LoVo (cell line): ENCODE measurements at regions not wholly inside any gene's neighbourhood (a gene's known extent, or its start where the extent isn't known, plus 50 kb on each side); places are given as distances from the start of the nearest gene placed in this dataset.

Experiments used
- DNase-seq: peaks from one replicate; pipeline ENCODE4 v3.0.0-alpha.2; 2016; ENCODE audit warnings: low spot score

GRCh38 chr2:82314836-82315472 is 2010.4 kb upstream of the LRRTM1 start:
- no peak for DNase-seq

DNA sequence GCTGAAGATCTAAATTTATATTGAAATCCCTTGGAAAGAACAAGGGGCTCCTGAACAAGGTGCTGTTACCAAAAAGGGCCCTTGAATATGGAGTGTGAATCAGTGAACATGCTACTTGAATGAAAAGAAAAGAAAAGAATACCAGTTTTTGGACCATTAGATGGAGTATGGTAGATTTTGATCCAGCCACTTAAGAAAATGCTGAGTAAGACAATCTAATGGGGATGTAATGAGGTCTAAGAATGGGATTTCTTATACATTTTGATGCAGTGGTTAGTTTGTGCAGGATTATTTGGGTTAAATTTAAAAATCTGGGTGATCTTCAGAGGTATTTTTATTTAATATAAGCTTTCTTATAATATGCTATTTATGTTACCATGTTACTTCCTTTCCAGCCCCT is 2003.0 kb upstream of the LRRTM1 start:
- DNase-seq = no peak

DNA sequence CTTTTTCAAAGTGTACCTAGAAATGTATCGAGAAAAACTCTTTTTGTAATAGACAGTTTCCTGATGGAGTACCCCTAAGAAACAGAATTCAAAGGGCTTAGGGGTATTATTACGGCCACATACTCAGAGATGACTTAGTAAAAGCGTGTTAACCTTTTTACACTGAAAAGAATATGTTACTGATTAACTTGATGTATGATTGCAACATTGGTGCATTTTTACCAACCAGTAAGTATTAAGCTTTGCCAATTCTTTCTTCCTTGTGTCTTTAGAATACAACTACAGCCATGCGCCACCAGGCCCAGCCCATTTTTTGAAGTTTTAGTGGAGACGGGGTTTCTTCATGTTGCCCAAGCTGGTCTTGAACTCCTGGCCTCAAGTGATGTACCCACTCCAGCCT is 1997.0 kb upstream of the LRRTM1 start:
- DNase-seq = no peak

GRCh38 chr2:82289446-82289845 is 1984.9 kb upstream of the LRRTM1 start:
- no peak for DNase-seq

GRCh38 chr2:82283075-82283474 is 1978.5 kb upstream of the LRRTM1 start:
- no peak for DNase-seq

- DNase-seq = no peak
Observed at GRCh38 chr2:82282111-82282882, 1977.7 kb upstream of the LRRTM1 start.

DNA sequence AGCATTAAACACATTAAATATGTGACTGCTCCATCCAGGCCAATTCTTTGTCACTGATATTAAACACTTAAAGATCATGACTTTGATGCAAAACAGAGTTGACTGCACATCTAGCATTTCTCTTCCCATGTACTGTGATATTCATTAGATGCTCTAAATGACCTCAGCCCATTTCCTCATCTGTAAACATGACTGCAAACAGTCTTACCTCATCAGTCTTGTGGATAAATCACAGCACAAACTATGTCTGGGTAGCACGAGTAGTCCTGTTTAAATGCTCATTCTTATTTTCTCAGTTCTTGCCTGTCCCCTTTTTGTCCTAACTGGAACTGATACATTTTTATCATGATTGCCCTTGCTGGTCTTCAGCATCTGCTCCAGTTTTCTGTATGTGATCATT is 1974.8 kb upstream of the LRRTM1 start:
- DNase-seq = no peak

DNA sequence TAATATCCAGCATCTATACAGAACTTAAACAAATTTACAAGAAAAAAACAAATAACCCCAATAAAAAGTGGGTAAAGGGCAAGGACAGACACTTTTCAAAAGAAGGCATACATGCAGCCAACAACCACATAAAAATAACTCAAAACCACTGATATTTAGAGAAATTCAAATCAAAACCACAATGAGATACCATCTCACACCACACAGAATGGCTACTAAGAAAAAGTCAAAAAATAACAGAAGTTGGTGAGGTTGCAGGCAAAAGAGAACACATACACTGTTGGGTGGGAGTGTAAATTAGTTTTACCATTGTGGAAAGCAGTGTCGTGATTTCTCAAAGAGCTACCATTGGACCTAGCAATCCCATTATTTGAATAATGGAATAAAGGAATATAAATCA is 1973.9 kb upstream of the LRRTM1 start:
- DNase-seq = no peak

- no peak for DNase-seq
Observed at GRCh38 chr2:82275599-82275998, 1971.0 kb upstream of the LRRTM1 start.

GRCh38 chr2:82268446-82268845 is 1963.9 kb upstream of the LRRTM1 start:
- no peak for DNase-seq

DNA sequence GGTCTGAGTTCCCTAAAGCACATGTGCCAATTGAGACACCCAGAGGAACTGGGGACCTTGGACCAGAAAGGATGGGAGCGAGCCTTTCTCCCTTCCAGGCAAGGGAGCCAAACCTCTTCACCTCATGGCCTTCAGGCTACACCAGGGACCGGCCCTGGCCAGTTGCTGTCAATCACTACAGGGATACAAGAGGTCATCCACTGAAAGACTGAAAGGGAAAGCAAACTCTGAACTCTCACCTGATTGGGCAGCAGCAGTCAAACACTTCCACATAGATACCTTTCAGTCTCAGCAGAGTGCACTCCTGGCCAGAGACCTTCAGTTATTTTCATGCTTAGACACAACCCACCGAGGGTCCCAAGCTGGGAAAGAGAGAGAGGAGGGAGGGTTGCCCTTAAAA is 1956.0 kb upstream of the LRRTM1 start:
- DNase-seq = no peak

- DNase-seq = no peak
Observed at GRCh38 chr2:82259551-82259950, 1955.0 kb upstream of the LRRTM1 start.

DNA sequence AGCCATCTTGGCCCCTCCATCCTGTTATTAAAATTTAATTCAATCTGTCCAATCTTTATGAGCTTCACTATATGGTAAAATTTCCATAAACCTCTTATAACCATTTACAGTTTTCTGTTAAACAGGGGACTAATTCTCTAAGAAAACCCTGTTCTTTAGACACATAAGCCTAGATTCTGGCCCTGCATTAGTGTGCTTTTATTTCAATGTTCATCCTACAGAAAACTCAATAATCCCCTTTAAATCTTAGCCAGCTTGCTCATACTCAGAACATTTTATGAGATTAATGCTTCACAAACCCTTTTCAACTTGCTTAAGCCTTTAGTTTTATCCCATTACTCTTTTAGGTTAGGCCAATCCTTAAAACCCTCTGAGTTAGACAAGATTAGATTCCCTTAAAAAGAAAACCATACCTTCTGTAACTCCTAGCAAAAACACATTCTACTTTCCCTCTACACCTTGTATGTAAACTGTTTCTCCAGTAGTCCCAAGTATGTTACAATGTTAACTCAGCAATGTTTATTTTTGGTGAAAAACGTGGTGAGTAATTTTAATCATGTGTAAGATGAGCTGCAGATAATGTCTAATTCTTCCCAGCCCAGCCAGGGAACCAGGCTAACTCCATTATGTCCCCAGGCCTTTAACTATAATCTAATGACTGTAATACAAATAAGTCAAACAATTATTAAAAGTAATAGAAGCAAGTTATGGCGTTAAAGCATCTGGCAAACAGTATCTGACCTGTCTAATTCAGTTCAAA is 1953.4 kb upstream of the LRRTM1 start:
- no peak for DNase-seq

DNA sequence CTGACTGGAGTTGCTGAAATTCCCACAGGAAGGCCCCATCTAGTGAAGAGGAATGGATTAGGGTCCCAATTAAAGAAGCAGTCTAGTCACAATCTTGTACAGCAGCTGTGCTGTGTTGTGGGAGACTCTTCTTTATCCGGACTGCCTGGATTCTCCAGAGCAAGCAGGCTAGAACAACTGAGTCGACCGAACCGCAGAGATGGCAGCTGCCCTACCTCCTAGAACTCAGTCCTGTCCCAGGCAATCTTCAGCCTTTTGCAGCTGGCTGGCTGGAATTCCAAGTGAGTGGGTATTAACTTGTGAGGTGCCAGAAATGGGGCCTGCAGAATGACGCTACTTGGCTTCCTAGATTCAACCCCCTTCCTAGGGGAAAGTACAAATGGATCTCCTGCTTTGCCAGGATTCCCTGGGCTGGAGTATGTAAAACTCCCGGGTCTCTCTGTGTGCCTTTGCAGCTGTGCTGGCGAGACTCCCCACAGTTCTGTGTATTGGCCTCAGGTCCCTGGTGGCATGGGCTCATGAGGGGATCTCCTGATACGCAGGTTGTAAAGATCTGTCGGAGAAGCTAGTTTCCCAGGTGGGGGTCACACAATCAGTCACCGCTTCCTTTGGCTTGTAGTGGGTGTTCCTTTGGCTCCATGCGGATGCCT is 1952.6 kb upstream of the LRRTM1 start:
- DNase-seq = no peak

DNA sequence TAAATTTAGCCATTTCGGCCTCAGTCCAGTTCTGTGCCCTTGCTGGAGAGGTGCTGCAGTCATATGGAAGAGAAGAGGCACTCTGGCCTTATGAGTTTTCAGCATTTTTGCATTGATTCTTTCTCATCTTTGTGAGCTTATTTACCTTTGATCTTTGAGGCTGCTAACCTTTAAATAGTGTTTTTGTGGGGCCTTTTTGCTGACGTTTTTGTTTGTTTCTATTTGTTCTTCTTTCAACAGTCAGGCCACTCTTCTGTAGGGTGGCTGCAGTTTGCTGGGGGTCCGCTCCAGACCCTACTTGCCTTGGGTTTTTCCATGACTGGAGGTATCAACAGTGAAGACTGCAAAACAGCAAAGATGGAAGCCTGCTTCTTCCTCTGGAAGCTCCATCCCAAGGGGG is 1951.7 kb upstream of the LRRTM1 start:
- DNase-seq = no peak

DNA sequence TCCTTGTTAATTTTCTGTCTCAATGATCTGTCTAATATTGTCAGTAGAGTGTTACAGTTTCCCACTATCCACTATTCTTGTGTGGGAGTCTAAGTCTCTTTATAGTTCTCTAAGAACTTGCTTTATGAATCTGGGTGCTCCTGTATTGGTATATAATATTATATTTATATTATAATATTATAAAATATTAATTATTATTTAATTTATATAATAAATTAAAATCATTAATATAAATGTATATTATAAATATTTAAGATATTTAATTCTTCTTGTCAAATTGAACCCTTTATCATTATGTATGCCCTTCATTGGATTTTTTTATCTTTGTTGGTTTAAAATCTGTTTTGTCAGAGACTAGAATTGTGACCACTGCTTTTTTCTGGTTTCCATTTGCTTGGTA is 1950.2 kb upstream of the LRRTM1 start:
- no peak for DNase-seq

DNA sequence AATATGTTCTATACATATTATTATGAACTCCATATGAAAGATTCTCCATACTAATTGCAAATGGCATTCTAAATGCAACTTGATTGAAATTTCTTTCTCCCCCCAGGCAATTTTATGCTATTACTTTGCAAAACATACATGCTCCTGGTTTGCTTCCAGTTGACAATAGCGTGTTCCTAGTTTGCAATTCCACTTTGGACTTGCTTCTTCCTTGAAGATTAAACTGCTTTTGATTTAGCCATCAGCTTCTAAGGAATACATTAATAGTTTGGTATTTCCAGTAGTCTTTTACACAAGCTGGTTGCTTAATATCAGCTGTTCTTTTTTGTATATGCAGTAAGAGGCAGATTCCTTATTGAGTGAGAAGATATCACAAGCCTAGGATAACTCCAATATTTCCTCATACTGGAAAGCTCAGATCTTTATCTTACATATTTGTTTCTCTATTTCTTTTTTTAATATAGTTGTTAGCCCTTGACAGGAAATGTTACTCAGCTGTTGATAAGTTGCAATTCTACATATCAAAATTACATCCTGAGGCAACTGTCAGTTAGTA is 1941.7 kb upstream of the LRRTM1 start:
- no peak for DNase-seq

DNA sequence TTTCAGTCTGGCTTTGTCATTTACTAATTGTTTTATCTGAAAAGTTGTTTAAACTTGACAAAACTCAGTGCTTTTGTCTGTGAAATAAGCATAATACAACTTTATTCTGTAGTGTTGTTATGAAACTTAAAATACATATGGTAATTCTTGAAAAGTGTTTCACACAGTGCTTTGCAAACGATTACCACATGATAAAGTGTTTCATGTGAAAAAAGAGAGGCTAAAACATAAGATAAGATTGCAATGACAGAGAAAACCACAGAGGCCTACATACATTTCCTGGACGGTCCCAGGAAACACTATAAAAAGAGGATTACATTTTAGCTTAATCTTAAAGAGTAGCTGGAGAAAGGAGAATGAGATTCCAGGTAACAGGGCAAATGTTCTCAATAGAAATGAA is 1934.6 kb upstream of the LRRTM1 start:
- no peak for DNase-seq

DNA sequence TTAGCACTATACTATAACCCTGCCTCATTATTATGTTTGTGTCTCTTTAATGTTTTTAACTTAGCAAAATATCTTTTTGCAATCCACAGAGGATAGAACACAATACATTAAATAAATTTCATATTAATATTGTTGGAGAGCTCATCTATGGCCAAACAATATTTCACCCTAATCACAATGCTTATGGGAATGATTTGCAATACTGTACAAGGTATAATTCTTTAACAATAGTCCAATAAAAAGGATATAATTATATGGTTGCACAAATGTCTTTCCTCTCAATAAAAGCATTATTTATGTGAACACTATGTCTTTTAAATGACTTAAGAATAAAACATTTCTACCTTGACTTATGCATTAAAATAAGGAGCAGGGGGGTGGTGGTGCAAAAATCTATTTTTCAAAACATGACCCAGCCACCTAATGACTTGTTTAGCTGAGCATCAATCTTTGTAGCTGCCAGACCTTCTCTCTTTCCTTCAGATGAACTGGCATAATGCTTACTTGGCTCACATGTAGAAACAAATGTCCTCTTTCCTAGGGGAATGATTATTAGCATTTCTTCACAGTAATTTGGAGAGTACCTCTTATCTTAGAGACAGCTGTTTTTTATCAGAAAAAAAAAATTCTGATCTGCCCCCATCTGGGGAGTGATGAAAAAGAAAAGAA is 1933.6 kb upstream of the LRRTM1 start:
- no peak for DNase-seq

DNA sequence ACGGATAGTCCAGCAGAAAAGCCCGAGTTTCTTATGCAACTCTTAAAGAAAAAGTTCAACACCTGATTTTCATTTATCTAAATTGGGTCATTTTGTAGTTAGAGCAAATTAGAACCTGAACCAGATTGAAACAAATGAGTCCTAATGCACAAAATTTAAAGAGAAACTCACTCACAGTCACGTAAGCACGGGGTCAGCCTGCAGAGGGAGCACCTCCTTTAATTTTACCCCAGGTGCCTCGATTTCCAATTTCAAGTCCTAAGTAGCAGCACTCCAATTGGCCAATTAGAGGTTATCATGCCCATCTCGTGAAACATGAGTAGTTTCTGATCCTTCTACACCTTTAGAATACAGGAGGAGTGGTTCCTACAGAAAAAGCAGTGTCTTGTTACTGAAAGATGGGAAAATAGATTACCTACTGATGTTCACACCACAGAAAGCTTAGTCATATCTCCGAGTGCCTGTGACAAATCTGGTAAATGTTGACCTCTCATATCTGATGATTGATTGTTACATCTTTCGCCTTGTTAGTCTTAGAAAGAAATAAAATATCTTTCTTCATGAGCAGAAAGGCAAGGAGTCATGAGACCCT is 1929.8 kb upstream of the LRRTM1 start:
- peak; percentile 10 for DNase-seq

GRCh38 chr2:82233806-82234205 is 1929.3 kb upstream of the LRRTM1 start:
- DNase-seq = no peak
